ENCODE measurements at regions not wholly inside any gene's neighbourhood (a gene's known extent, or its start where the extent isn't known, plus 50 kb on each side); places are given as distances from the start of the nearest gene placed in this dataset.
"Not testable (repeated sequence)": the region's sequence is repeated elsewhere in the genome, so short reads cannot be mapped to it uniquely, and the experiment has no call there.

- DNase-seq (ENCODE audit: low spot score): no peak
Observed at GRCh38 chr5:128799945-128800344, 165.3 kb upstream of the SLC27A6 start.

DNA sequence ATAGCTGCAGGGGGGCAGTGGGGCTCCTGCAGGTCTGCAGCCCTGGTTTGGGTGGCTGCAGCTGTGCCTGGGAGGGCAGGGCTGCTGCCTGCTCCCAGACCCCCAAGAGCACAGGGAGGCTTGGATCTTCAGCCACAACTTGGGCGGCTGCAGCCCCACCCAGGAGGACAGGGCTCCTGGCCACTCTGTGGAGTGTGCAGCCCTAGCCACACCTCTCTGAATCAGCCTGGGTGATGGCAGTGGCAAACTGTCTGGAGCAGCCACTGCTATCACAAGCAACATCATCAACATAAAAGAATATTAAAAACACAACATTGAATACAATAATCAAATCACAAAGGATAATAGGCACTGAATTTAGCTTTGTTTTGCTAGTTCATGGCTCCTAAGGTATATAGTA is 164.9 kb upstream of the SLC27A6 start:
- no peak for DNase-seq (ENCODE audit: low spot score)

DNA sequence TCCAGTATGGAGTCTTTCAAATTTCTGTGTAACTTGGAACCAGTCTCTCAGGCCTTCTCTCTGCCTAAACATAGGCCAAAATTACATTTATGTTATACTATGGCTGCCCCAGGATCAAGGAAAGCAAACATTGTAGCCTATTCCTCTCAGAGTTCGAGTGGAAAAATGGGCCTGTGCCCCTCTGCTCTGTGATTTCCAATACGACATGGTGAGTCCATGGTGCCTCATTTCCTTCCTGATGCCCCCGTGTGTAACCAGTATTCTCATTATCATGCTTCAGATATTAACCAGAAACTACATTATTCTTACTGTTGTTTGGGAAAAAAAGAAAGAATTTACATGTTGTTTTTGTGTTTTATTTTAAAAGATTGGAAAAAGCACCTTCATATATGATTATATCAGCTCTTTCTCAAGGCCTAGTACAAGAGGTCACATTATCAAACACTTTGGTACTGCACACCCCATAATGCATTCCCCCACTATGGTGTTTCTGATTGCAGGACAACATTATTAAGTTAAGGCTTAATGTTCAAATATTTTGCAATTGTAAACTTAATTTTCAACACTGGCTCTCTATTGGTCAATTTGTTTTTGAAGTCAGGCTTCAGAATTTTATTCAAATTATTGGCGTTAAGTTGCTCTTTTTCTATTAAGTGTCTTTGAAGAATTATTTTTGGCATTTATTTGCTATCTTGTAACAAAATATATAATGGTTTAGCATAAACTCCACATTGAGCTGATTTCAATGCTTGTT is 151.8 kb upstream of the SLC27A6 start:
- DNase-seq (ENCODE audit: low spot score): no peak

DNA sequence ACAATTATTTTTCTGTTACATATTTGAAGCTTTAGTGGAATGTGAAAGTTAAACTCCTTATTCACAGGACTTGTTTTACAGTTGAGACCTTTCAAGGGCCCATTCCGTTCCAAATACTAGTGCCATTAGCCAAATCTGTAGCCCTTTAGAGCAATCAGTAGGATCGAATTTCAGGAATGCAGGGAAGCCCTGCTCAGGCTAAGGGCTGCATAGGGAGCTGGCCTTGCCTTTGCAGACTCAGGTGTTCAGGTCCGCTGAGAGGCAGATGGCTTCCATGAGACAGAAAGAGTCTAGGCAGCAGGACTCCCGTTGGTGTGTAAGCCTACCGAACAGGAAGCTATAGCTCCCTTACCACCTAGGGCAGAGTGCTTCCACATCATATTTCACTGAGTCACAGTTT is 150.1 kb upstream of the SLC27A6 start:
- DNase-seq (ENCODE audit: low spot score): no peak

DNA sequence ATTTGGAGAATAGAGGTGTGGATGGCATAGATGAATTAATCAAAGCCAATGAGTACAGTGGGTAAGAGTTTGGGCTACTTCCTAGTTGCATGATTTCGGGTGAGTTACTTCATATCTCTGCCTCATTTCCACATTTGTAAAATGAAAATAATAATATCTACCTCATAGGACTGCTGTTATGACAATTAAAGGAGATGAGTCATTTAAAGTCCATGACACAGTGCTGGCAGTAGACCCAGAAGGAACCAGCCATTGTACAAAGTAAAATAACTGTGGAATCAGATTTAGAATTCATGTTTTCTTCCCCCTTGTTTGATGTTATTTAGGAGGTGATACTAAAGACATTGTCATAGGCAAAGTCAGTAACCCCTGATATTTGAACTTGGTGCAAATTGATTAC is 139.5 kb upstream of the SLC27A6 start:
- DNase-seq (ENCODE audit: low spot score): no peak

GRCh38 chr5:128826275-128826674 is 139.0 kb upstream of the SLC27A6 start:
- no peak for DNase-seq (ENCODE audit: low spot score)

DNA sequence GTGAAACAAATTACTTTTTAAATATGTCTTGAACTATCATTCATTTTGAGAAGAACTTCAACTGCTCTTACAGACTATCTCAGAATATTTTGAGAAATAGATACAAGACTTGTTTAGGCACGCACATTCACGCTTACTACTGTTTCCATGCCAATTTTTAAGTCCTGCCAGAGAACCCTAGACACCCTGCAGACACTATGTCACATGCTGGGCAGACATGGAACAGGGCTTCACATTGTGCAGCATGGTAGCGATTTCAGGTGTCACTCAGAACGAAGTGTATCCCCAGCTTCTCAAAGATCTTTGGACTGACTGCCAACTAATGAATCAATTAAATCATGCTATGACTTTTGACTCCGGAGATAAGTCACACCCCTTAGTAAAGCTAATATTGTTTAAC is 128.7 kb upstream of the SLC27A6 start:
- DNase-seq (ENCODE audit: low spot score): no peak

- no peak for DNase-seq (ENCODE audit: low spot score)
Observed at GRCh38 chr5:128838623-128839022, 126.7 kb upstream of the SLC27A6 start.

- no peak for DNase-seq (ENCODE audit: low spot score)
Observed at GRCh38 chr5:128842241-128842640, 123.0 kb upstream of the SLC27A6 start.

DNA sequence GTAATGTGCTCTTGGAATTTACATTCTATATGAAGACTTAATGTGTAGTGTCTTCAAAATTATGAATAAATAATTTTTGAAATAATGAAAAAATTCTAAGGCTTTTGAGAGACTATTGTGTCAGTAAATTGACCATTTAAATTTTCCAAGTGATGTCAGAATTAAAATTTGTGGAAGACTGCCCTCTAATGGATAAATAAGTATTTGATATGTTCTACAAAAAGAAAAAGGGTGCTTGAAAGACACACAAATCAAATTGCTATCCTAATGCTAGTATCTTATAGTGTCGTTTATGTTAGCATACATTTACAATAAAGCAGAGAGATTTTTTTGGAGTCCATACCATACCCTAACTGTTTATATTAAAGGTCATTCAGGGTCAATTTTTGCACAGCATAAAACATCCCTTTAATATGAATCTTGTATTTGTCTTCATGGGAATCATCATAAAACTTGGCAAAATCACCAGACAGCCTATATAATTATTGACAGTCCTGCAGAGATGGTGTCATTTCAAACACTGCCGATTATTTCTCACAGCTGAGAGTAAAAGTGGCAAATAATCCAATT is 120.8 kb upstream of the SLC27A6 start:
- DNase-seq (ENCODE audit: low spot score): no peak

DNA sequence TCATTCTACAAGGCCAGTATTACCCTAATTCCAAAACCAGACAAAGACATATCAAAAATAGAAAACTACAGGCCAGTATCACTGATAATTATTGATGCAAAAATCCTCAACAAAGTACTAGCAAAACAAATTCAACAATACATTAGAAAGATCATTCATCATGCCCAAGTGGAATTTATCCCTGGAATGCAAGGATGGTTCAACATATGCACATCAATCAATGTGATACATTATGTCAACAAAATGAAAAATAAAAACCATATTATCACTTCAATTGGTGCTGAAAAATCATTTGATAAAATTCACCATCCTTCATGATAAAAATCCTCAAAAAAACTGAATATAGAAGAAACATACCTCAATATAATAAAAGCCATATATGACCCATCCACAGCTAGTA is 115.2 kb upstream of the SLC27A6 start:
- DNase-seq (ENCODE audit: low spot score): no peak

GRCh38 chr5:128854931-128855330 is 110.4 kb upstream of the SLC27A6 start:
- no peak for DNase-seq (ENCODE audit: low spot score)

DNA sequence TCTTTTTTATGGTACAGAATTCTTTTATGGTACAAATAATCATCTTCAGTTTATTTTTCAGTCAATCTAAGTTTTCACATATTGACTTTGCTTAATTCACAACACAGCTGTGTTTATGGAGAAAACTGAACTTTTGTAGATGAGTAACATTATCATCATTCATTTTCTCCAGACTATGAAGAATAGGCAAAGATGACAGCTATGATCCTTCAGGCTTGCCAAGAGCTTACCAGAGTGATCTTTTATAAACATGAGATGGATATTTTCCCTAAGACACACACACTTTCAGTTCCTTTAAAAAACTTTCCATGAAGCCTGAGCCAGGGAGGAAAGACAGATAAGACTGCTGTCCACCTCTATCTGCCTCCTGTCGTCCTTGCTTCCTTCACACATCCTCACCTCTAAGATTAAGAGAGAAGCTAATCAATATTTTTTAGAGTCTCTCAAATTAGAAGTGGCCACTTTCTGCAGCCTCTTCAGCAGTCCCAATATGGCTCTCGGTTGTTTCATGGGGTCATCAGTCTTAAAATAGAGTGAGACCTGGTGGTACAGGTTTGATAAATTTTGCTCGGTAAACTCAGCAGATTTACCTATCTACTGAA is 108.1 kb upstream of the SLC27A6 start:
- DNase-seq (ENCODE audit: low spot score): no peak

GRCh38 chr5:128858995-128859394 is 106.3 kb upstream of the SLC27A6 start:
- DNase-seq (ENCODE audit: low spot score): no peak

- not testable (repeated sequence) for DNase-seq (ENCODE audit: low spot score)
Observed at GRCh38 chr5:128861155-128861554, 104.1 kb upstream of the SLC27A6 start.

GRCh38 chr5:128869970-128870369 is 95.3 kb upstream of the SLC27A6 start:
- DNase-seq (ENCODE audit: low spot score): no peak

DNA sequence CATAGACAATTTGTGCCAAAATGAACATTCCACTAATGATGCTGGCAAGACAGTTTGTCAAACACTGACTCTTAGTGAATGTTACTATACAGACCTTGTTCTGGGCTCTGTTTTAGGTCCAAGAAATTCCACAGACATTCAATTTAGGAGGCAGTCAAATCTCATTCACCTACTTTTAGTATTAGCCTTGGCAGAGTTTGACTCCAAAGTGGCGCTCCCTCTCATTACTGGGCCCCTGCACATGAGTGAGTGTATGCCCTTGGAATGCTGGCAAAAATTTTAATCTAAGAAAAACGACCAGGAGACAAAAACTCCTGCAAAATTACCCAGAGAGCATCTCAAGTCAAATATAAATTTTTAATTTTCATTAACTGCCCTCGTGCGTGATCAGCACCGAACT is 94.9 kb upstream of the SLC27A6 start:
- no peak for DNase-seq (ENCODE audit: low spot score)

DNA sequence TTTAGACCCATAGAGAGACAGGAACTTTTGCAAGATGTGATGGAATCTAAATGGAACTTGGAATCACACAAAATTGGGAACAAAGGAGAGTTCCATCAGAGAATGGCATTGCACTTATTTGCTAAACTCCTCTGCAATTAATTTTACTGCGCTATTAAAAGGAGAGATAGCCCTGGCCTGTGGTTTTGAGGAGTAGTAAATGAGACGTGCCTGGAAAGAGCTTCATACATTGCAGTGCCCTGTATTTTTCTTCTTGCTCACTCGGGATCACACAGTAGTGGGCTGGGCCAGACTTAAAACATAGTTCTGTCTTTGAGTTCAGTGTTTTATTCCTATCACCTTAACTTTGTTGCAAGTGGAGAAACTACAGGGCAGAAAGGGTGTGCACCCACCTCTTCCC is 94.4 kb upstream of the SLC27A6 start:
- DNase-seq (ENCODE audit: low spot score): no peak

GRCh38 chr5:128876569-128877382 is 88.5 kb upstream of the SLC27A6 start:
- no peak for DNase-seq (ENCODE audit: low spot score)

DNA sequence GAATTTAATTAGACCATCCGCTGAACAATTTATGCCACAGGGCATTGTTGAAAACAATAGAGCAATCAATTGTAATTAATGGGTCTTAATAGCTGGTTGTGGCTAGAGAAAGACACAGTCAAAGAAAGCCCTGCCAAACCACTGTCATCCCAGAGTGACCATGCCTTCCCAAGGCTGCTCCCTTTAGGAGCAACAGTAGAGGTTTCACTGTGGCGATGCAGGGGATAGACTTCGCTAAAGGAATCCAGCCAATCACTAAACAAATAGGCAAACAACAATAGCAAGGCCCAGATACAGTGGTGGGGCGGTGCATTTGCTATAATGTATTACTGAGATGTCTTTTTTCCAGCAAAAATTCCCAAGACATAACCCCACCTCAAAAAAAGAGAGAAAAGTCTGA is 87.8 kb upstream of the SLC27A6 start:
- no peak for DNase-seq (ENCODE audit: low spot score)

DNA sequence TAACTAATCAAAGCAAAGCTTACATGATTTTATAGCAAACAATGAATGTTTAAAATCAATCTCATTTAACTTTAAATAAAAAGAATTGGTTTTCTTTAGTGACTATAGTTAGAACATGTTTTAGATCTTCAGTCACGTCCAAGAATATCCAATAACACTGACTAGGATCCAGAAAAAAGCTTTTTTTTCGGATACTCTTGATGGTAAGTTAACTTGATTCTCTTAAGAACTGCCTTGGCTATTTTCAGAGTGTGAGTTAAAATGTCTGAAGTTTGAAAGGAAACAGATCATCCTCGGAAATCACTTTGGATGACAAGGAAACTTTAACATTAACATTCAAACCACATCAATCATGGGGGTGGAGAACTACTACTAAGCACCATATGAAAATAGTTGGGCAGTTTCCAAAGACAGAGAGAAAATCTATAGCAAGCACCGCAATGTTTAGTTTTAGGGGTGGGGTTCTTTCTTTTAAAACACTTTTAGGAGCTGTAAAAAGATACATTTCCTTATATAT is 83.7 kb upstream of the SLC27A6 start:
- DNase-seq (ENCODE audit: low spot score): no peak

DNA sequence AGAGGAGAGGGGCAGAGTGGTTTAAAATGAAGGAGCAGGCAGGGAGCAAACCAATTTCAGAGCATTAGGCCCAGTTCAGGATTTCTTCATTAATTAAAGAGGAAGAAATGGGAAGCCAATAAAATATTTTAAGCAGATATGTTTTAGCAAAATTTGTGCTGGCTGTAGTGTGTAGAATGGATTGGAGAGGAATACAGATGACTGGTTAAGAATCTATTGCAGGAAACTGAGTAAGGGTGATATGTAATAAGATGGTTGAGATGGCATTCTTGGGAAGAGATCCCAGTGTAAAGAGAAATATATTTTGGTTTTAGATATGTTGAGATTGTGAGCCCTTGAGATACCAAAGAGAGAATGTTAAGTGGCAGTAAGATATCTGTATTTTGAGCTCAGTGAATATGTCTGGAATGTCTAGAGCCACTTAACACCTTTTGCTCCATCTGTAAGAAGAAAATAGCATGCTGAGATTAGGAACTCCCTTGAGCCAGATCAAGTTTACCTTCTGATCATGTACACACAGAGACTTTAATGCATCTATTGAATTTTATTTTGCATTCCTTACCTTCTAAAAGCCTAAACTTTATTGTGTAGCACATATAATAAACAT is 79.5 kb upstream of the SLC27A6 start:
- no peak for DNase-seq (ENCODE audit: low spot score)

All from CD4-positive, alpha-beta T cell treated with Interleukin-6 at 100 ng/mL for 8 hours (primary cell).